ENCODE measurements at regions not wholly inside any gene's neighbourhood (a gene's known extent, or its start where the extent isn't known, plus 50 kb on each side); places are given as distances from the start of the nearest gene placed in this dataset.

- TF ChIP-seq CTCF (optimal IDR thresholded peaks at IDR 0.05 in 1 of 3, IDR thresholded peaks at IDR 0.05 in 1 of 3, conservative IDR thresholded peaks at IDR 0.05 in 1 of 3; ENCODE audit: extremely low read depth in 1 of 3, insufficient read depth in 2 of 3, low read length in 3 of 3), result no peak
- TF ChIP-seq EZH2 (IDR thresholded peaks at IDR 0.05; ENCODE audit: low read length), result no peak
Observed at GRCh38 chr1:168906367-168906766, 177.4 kb upstream of the DPT start.

All from keratinocyte (primary cell).